Nephron progenitor cell (in vitro differentiated cells): ENCODE measurements at regions not wholly inside any gene's neighbourhood (a gene's known extent, or its start where the extent isn't known, plus 50 kb on each side); places are given as distances from the start of the nearest gene placed in this dataset.

Source experiments
- DNase-seq: peaks from one replicate; pipeline ENCODE4 v3.0.0; 2021
- H3K27ac Mint-ChIP-seq: 2 replicates; pipeline ENCODE4 v1.8.0; 2021; ENCODE audit warnings: mild to moderate bottlenecking, moderate library complexity, mixed read lengths
- H3K27me3 Mint-ChIP-seq: 2 replicates; pipeline ENCODE4 v1.8.0; 2021; ENCODE audit warnings: mild to moderate bottlenecking, low read depth, mixed read lengths; ENCODE audit not compliant: poor library complexity
- H3K36me3 Mint-ChIP-seq: 2 replicates; pipeline ENCODE4 v1.8.0; 2021; ENCODE audit warnings: low read depth, mixed read lengths
- H3K4me1 Mint-ChIP-seq: 2 replicates; pipeline ENCODE4 v1.8.0; 2021; ENCODE audit warnings: mixed read lengths
- H3K4me3 Mint-ChIP-seq: 2 replicates; pipeline ENCODE4 v1.8.0; 2021; ENCODE audit warnings: mild to moderate bottlenecking, moderate library complexity, mixed read lengths
- H3K9me3 Mint-ChIP-seq: 2 replicates; pipeline ENCODE4 v1.8.0; 2021; ENCODE audit warnings: mild to moderate bottlenecking, moderate library complexity, mixed read lengths
- CTCF ChIP-seq: fragments of 200-600 bp; sonication (generic); IDR thresholded peaks from 2 replicates; pipeline ENCODE4 v1.5.0; 2021; ENCODE audit warnings: antibody characterized with exemption

DNA sequence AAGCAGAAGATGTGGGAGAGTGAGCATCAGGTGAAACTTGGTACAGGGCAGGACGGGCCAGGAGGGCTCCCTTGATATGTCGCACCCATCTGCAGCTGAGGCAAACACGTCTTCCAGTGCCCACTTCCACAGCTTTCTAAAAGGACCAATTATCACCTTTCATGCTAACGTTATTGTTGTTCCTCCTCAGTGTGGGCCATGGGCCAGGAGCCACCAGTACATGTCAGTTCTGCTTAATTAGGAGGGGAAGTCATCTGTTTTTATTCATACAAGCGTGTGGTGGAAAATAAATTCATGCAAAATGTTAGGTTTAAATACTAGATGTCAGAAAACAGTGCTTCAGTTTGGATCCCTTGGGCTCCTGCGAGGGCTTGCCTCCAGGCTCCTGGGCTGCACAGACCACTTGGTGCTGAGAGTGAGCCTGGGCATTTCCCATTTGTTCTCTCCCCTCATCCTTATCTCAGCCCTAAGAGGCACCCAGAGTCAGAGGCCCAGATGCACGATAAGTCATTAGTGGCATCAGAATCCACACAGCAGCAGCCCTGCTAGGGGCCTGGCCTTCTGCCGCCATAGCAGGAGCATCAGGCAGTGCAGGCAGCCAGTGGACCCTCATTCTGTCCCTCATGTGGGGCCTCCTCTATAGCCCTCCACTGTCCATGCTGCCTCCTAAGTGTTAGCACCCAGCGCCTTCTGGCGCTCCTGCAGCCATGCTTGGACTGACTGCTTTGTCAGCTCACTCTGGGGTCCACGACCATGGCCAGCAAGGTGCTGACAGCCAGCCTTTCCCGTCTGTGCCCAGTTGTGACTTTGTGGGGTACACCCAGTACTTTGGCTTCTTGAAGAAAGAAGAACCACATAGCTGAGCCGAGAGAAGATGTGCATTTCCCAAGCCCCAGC is 539.8 kb upstream of the RAB6C start:
- Mint-ChIP-seq H3K27me3 (peaks cover 12% of the 10 kb centered on the region), H3K4me3 (no peak overlapping the region), H3K9me3 (no peaks in the 10 kb centered on the region), H3K4me1 (peaks cover 2% of the 10 kb centered on the region), H3K36me3 (no peaks in the 10 kb centered on the region), H3K27ac (no peak overlapping the region)
- no peak for DNase-seq
- no peak for TF ChIP-seq CTCF

DNA sequence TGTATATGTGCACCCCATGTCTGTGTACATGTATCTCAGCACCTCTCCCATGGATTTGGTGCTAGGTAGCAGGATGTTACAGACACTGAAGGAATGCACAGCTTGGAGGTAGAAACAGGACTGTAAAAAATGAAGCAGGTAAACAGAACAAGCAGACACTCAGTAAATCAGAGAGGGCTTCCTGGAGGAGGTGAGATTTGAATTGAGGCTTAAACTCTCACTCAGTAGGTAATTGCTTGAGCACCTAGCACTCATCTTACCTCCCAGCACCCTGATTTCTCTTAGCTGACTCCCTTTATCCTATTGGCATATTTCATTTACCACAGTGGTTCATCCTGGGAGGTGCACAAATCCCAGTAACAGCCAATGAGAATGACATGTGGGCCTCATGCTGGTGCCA is 537.9 kb upstream of the RAB6C start:
- H3K27ac Mint-ChIP-seq: no peak overlapping the region
- TF ChIP-seq CTCF: no peak
- no peaks in the 10 kb centered on the region for H3K36me3 Mint-ChIP-seq
- no peak for DNase-seq
- H3K4me1 Mint-ChIP-seq: peaks cover 4% of the 10 kb centered on the region
- no peak overlapping the region for H3K4me3 Mint-ChIP-seq
- H3K27me3 Mint-ChIP-seq: peaks cover 12% of the 10 kb centered on the region
- H3K9me3 Mint-ChIP-seq: no peaks in the 10 kb centered on the region

DNA sequence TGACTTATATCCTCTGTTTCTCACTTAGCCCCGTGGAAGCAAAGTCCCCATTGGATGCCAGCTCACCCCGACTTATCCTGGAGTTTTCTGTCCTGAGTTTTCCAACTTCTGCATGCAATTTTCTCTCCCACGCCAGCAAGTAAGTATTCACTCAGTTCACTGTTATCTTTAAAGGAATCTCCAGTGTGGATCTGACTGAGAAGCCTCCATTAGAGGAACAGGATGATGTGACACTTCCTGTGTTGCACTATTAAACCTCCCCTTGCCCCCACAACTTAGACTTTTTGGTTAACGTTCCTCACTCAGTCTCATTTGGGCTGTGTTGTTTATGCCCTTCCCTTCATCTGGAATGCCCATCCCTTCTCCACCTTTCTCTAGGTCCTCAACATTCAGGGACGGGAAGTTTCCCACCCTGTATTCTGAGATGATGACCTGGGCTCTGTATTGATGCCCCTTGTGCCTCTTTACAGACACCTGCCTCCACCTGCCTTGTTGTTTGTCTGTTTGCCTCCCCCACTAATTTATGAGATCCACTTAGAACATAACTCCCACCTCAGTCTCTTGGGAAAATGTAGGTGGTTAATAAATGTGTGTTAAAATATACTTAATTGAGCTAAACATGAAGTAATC is 536.1 kb upstream of the RAB6C start:
- no peak for DNase-seq
- Mint-ChIP-seq H3K27ac (no peak overlapping the region), H3K36me3 (no peaks in the 10 kb centered on the region), H3K4me1 (peaks cover 4% of the 10 kb centered on the region), H3K4me3 (no peak overlapping the region), H3K9me3 (no peaks in the 10 kb centered on the region), H3K27me3 (peaks cover 17% of the 10 kb centered on the region)
- TF ChIP-seq CTCF: no peak

- Mint-ChIP-seq H3K27me3 (peaks cover 17% of the 10 kb centered on the region), H3K9me3 (no peaks in the 10 kb centered on the region), H3K36me3 (no peaks in the 10 kb centered on the region), H3K4me3 (no peak overlapping the region), H3K27ac (no peak overlapping the region), H3K4me1 (peaks cover 4% of the 10 kb centered on the region)
- DNase-seq: no peak
- no peak for TF ChIP-seq CTCF
Observed at GRCh38 chr2:129443865-129444739, 535.4 kb upstream of the RAB6C start.

DNA sequence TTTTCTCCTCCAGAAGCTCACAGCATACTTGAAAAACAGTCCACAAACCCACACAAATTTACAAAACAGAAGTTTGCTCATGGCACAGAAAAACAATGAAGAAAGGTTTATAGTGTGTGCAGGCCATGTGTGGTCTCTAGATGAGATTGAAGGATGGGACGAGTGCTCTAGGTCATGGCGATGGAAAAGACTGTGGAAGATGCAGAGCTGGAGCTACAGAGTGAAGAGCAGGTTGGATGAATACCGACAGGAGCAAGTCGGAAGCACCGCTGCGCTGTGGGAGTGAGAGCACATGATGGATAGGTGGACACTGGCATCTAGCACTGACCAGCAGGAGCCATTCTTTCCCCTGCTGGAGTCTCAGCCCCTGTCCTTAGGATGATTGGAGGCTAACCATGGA is 534.7 kb upstream of the RAB6C start:
- TF ChIP-seq CTCF: no peak
- H3K4me1 Mint-ChIP-seq: peaks cover 4% of the 10 kb centered on the region

More for the DNA sequence above, 534.7 kb upstream of the RAB6C start:
- H3K4me3 Mint-ChIP-seq: no peak overlapping the region
- no peak for DNase-seq
- H3K27me3 Mint-ChIP-seq: peaks cover 17% of the 10 kb centered on the region
- no peaks in the 10 kb centered on the region for H3K36me3 Mint-ChIP-seq
- H3K27ac Mint-ChIP-seq: no peak overlapping the region
- no peaks in the 10 kb centered on the region for H3K9me3 Mint-ChIP-seq
